Osteocyte (in vitro differentiated cells): ENCODE measurements at regions not wholly inside any gene's neighbourhood (a gene's known extent, or its start where the extent isn't known, plus 50 kb on each side); places are given as distances from the start of the nearest gene placed in this dataset.
A peak's percentile ranks its signal among the peaks of the same experiment; 100 is the strongest.

ENCODE experiments used
- DNase-seq: peaks from one replicate; pipeline ENCODE4 v3.0.0; 2021; ENCODE audit warnings: mixed read lengths; ENCODE audit not compliant: unreplicated experiment; ENCODE audit errors: extremely low spot score
- H3K27ac Mint-ChIP-seq: one replicate; pipeline ENCODE4 v1.8.0; 2021; ENCODE audit warnings: mild to moderate bottlenecking, mixed read lengths; ENCODE audit not compliant: unreplicated experiment
- H3K27me3 Mint-ChIP-seq: one replicate; pipeline ENCODE4 v1.8.0; 2021; ENCODE audit warnings: mixed read lengths; ENCODE audit not compliant: unreplicated experiment
- H3K36me3 Mint-ChIP-seq: one replicate; pipeline ENCODE4 v1.8.0; 2021; ENCODE audit warnings: mixed read lengths; ENCODE audit not compliant: unreplicated experiment
- H3K4me1 Mint-ChIP-seq: one replicate; pipeline ENCODE4 v1.8.0; 2021; ENCODE audit warnings: mixed read lengths; ENCODE audit not compliant: unreplicated experiment
- H3K4me3 Mint-ChIP-seq: one replicate; pipeline ENCODE4 v1.8.0; 2021; ENCODE audit warnings: mild to moderate bottlenecking, moderate library complexity, mixed read lengths; ENCODE audit not compliant: unreplicated experiment
- H3K9me3 Mint-ChIP-seq: one replicate; pipeline ENCODE4 v1.8.0; 2021; ENCODE audit warnings: mixed read lengths; ENCODE audit not compliant: unreplicated experiment
- CTCF ChIP-seq: fragments of 200-600 bp; sonication (generic); IDR thresholded peaks from 2 replicates; pipeline ENCODE4 v1.5.0; 2021; ENCODE audit warnings: antibody characterized with exemption, mild to moderate bottlenecking, moderate library complexity

GRCh38 chr6:27119329-27119728 lies 128.2 kb upstream of the PRSS16 start:
- Mint-ChIP-seq H3K27me3 (peaks cover 12% of the 10 kb centered on the region), H3K9me3 (no peaks in the 10 kb centered on the region), H3K36me3 (no peaks in the 10 kb centered on the region), H3K27ac (no peak overlapping the region), H3K4me1 (no peaks in the 10 kb centered on the region), H3K4me3 (no peak overlapping the region)
- DNase-seq, result no peak
- TF ChIP-seq CTCF, result no peak

- Mint-ChIP-seq H3K4me1 (no peaks in the 10 kb centered on the region), H3K27me3 (peaks cover 12% of the 10 kb centered on the region), H3K4me3 (no peak overlapping the region), H3K27ac (no peak overlapping the region), H3K9me3 (no peaks in the 10 kb centered on the region), H3K36me3 (no peaks in the 10 kb centered on the region)
- no peak for TF ChIP-seq CTCF
- DNase-seq, result no peak
Measured at GRCh38 chr6:27119761-27120160, 127.7 kb upstream of the PRSS16 start.

- DNase-seq, result no peak
- no peak for TF ChIP-seq CTCF
- Mint-ChIP-seq H3K4me1 (peaks cover 3% of the 10 kb centered on the region), H3K9me3 (no peaks in the 10 kb centered on the region), H3K36me3 (no peaks in the 10 kb centered on the region), H3K27me3 (peaks cover 12% of the 10 kb centered on the region), H3K4me3 (no peak overlapping the region), H3K27ac (no peak overlapping the region)
Measured at GRCh38 chr6:27121640-27122039, 125.9 kb upstream of the PRSS16 start.

DNA sequence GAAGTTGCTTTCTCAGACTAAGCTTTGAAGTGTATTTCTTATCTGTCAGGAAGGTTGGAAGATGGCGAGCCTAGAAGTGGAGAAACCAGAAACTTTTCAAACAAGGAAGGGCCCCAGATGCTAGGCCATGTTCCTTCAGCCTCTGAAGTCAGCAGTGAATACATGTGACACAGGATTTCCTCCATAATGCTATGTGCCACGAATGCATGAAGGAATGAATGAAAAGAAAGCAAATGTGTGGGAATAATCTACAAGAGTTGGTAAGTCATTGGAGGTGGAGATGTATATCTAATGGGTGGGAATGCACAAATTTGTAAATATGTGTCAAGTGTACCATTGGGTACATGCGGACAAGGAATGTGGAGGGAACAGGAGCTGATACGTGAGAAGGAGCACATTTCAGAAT lies 123.2 kb upstream of the PRSS16 start:
- no peak for DNase-seq
- Mint-ChIP-seq H3K27ac (no peak overlapping the region), H3K27me3 (peaks cover 5% of the 10 kb centered on the region), H3K4me1 (peaks cover 20% of the 10 kb centered on the region), H3K36me3 (no peaks in the 10 kb centered on the region), H3K4me3 (no peak overlapping the region), H3K9me3 (no peaks in the 10 kb centered on the region)
- TF ChIP-seq CTCF, result no peak

DNA sequence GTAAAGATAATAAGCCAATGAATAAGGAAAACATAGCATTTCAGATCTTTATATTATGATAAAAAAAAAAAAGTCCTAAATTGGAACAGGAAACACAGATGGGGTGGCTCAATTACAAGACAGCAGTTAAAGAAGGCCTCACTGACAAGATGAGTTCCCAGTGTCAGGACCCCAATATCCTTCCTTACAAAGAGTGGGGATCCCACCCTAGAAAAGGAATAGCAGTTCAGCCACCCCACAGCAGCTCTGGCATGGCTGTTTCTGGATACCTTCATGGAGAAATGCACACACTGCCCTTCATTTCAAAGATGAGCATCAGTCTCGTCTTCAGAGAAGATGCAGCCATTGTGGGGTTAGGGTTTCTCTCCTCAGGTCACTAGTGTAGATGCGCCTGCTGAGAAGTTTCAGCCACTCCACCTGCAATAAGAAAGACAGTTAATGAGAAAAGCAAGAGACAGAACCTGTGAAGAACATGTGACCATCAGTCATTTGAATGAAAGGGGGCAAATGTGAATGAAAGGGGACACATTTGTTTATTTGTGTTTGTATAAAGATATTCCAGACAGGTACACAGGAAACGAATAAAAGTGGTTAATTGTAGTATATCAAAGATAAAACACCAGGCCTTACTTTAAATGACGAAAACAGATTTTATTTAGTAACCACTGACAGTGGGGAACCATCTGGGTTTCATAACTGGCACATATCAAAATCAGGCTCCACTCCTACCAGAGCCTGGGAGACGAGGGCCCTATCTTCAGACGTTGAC lies 121.3 kb upstream of the PRSS16 start:
- H3K27me3 Mint-ChIP-seq, result no peaks in the 10 kb centered on the region
- TF ChIP-seq CTCF, result no peak
- H3K36me3 Mint-ChIP-seq, result no peaks in the 10 kb centered on the region
- DNase-seq, result no peak
- H3K9me3 Mint-ChIP-seq, result no peaks in the 10 kb centered on the region
- peaks cover 30% of the 10 kb centered on the region for H3K4me1 Mint-ChIP-seq
- peak overlapping the region; percentile 95 for H3K27ac Mint-ChIP-seq
- H3K4me3 Mint-ChIP-seq, result peak overlapping the region; percentile 82
